RPMI8226 (cell line): ENCODE measurements at regions not wholly inside any gene's neighbourhood (a gene's known extent, or its start where the extent isn't known, plus 50 kb on each side); places are given as distances from the start of the nearest gene placed in this dataset.
A peak's percentile ranks its signal among the peaks of the same experiment; 100 is the strongest.
"Not testable (repeated sequence)": the region's sequence is repeated elsewhere in the genome, so short reads cannot be mapped to it uniquely, and the experiment has no call there.

Source experiments
- DNase-seq: peaks from one replicate; pipeline ENCODE4 v3.0.0-alpha.2; 2015

GRCh38 chr2:146730882-146731281, 1113.9 kb upstream of the ACVR2A start:
- DNase-seq, result no peak

- DNase-seq, result peak; percentile 4
Measured at GRCh38 chr2:146721486-146721885, 1123.3 kb upstream of the ACVR2A start.

- no peak for DNase-seq
Measured at GRCh38 chr2:146720170-146720569, 1124.7 kb upstream of the ACVR2A start.

GRCh38 chr2:146716591-146716990, 1128.2 kb upstream of the ACVR2A start:
- no peak for DNase-seq

GRCh38 chr2:146709004-146709403, 1135.8 kb upstream of the ACVR2A start:
- no peak for DNase-seq

GRCh38 chr2:146701183-146701582, 1143.6 kb upstream of the ACVR2A start:
- DNase-seq, result no peak

GRCh38 chr2:146697307-146697706, 1147.5 kb upstream of the ACVR2A start:
- DNase-seq, result no peak

- not testable (repeated sequence) for DNase-seq
Measured at GRCh38 chr2:146696787-146697186, 1148.0 kb upstream of the ACVR2A start.

GRCh38 chr2:146681991-146682390, 1162.8 kb upstream of the ACVR2A start:
- no peak for DNase-seq

- no peak for DNase-seq
Measured at GRCh38 chr2:146678516-146678915, 1166.3 kb upstream of the ACVR2A start.

- no peak for DNase-seq
Measured at GRCh38 chr2:146677280-146677679, 1167.5 kb upstream of the ACVR2A start.

- DNase-seq, result no peak
Measured at GRCh38 chr2:146669735-146670134, 1175.1 kb upstream of the ACVR2A start.

- no peak for DNase-seq
Measured at GRCh38 chr2:146666340-146666739, 1178.5 kb upstream of the ACVR2A start.

GRCh38 chr2:146665800-146666199, 1179.0 kb upstream of the ACVR2A start:
- no peak for DNase-seq

- DNase-seq, result no peak
Measured at GRCh38 chr2:146661473-146662096, 1183.2 kb upstream of the ACVR2A start.

GRCh38 chr2:146659976-146660375, 1184.9 kb upstream of the ACVR2A start:
- no peak for DNase-seq

GRCh38 chr2:146652311-146652710, 1192.5 kb upstream of the ACVR2A start:
- DNase-seq, result no peak

- DNase-seq, result no peak
Measured at GRCh38 chr2:146651361-146651760, 1193.5 kb upstream of the ACVR2A start.

GRCh38 chr2:146642066-146642465, 1202.8 kb upstream of the ACVR2A start:
- no peak for DNase-seq

- no peak for DNase-seq
Measured at GRCh38 chr2:146634230-146635097, 1210.4 kb upstream of the ACVR2A start.

- no peak for DNase-seq
Measured at GRCh38 chr2:146633159-146633558, 1211.7 kb upstream of the ACVR2A start.

GRCh38 chr2:146632707-146633106, 1212.1 kb upstream of the ACVR2A start:
- no peak for DNase-seq

- DNase-seq, result no peak
Measured at GRCh38 chr2:146624430-146625160, 1220.2 kb upstream of the ACVR2A start.

GRCh38 chr2:146623771-146624170, 1221.1 kb upstream of the ACVR2A start:
- no peak for DNase-seq
